Nephron (organoid): ENCODE measurements at regions not wholly inside any gene's neighbourhood (a gene's known extent, or its start where the extent isn't known, plus 50 kb on each side); places are given as distances from the start of the nearest gene placed in this dataset.

Source experiments
- H3K27ac Mint-ChIP-seq, 3 experiments: 2 replicates each; pipeline ENCODE4 v1.8.0; 2020; ENCODE audit warnings: mixed read lengths in 3 of 3, mild to moderate bottlenecking in 2 of 3, moderate library complexity in 1 of 3
- H3K27me3 Mint-ChIP-seq: 2 replicates; pipeline ENCODE4 v1.8.0; 2021; ENCODE audit warnings: low read depth, mild to moderate bottlenecking, moderate library complexity, mixed read lengths
- H3K36me3 Mint-ChIP-seq: 2 replicates; pipeline ENCODE4 v1.8.0; 2020; ENCODE audit warnings: low read depth, mixed read lengths
- H3K4me1 Mint-ChIP-seq: 2 replicates; pipeline ENCODE4 v1.8.0; 2020; ENCODE audit warnings: mixed read lengths
- H3K4me3 Mint-ChIP-seq, 3 experiments: 2 replicates each; pipeline ENCODE4 v1.8.0; 2020; ENCODE audit warnings: mild to moderate bottlenecking in 3 of 3, mixed read lengths in 3 of 3, moderate library complexity in 2 of 3
- H3K9me3 Mint-ChIP-seq: 2 replicates; pipeline ENCODE4 v1.8.0; 2020; ENCODE audit warnings: mixed read lengths
- CTCF ChIP-seq, 3 experiments: fragments of 200-600 bp; sonication (generic); IDR thresholded peaks; one replicate each; pipeline ENCODE4 v1.5.0; 2021; ENCODE audit warnings: antibody characterized with exemption in 3 of 3; ENCODE audit not compliant: unreplicated experiment in 3 of 3

GRCh38 chr18:37660658-37661057 is 95.1 kb upstream of the CELF4 start:
- no peak for TF ChIP-seq CTCF (IDR thresholded peaks at IDR 0.05; ENCODE audit: unreplicated experiment in 3 of 3)
- no peak overlapping the region for H3K27ac Mint-ChIP-seq
- H3K36me3 Mint-ChIP-seq = no peaks in the 10 kb centered on the region
- no peak overlapping the region for H3K4me3 Mint-ChIP-seq
- H3K27me3 Mint-ChIP-seq = no peaks in the 10 kb centered on the region
- peaks cover 5% of the 10 kb centered on the region for H3K4me1 Mint-ChIP-seq
- no peaks in the 10 kb centered on the region for H3K9me3 Mint-ChIP-seq

GRCh38 chr18:37659906-37660305 is 94.3 kb upstream of the CELF4 start:
- H3K27me3 Mint-ChIP-seq = no peaks in the 10 kb centered on the region
- H3K36me3 Mint-ChIP-seq = no peaks in the 10 kb centered on the region
- no peaks in the 10 kb centered on the region for H3K9me3 Mint-ChIP-seq
- no peak overlapping the region for H3K27ac Mint-ChIP-seq
- TF ChIP-seq CTCF (IDR thresholded peaks at IDR 0.05; ENCODE audit: unreplicated experiment in 3 of 3) = no peak
- peaks cover 5% of the 10 kb centered on the region for H3K4me1 Mint-ChIP-seq
- no peak overlapping the region for H3K4me3 Mint-ChIP-seq

- no peak for TF ChIP-seq CTCF (IDR thresholded peaks at IDR 0.05; ENCODE audit: unreplicated experiment in 3 of 3)
- no peaks in the 10 kb centered on the region for H3K36me3 Mint-ChIP-seq
- no peaks in the 10 kb centered on the region for H3K9me3 Mint-ChIP-seq
- H3K27me3 Mint-ChIP-seq = peaks cover 6% of the 10 kb centered on the region
- H3K27ac Mint-ChIP-seq = no peak overlapping the region
- H3K4me1 Mint-ChIP-seq = peaks cover 5% of the 10 kb centered on the region
- no peak overlapping the region for H3K4me3 Mint-ChIP-seq
These were observed 93.3 kb upstream of the CELF4 start for GRCh38 chr18:37658894-37659293.

GRCh38 chr18:37657493-37657892 is 91.9 kb upstream of the CELF4 start:
- peak overlapping the region in 2 of 3 experiments; percentile 64 to 74 for H3K27ac Mint-ChIP-seq
- H3K4me1 Mint-ChIP-seq = peaks cover 5% of the 10 kb centered on the region
- H3K9me3 Mint-ChIP-seq = no peaks in the 10 kb centered on the region
- H3K36me3 Mint-ChIP-seq = no peaks in the 10 kb centered on the region
- no peak for TF ChIP-seq CTCF (IDR thresholded peaks at IDR 0.05; ENCODE audit: unreplicated experiment in 3 of 3)
- peaks cover 12% of the 10 kb centered on the region for H3K27me3 Mint-ChIP-seq
- no peak overlapping the region for H3K4me3 Mint-ChIP-seq

- H3K36me3 Mint-ChIP-seq = no peaks in the 10 kb centered on the region
- H3K27ac Mint-ChIP-seq = no peak overlapping the region
- no peak for TF ChIP-seq CTCF (IDR thresholded peaks at IDR 0.05; ENCODE audit: unreplicated experiment in 3 of 3)
- peaks cover 12% of the 10 kb centered on the region for H3K27me3 Mint-ChIP-seq
- H3K4me1 Mint-ChIP-seq = peaks cover 5% of the 10 kb centered on the region
- no peak overlapping the region for H3K4me3 Mint-ChIP-seq
- H3K9me3 Mint-ChIP-seq = peaks cover 4% of the 10 kb centered on the region
These were observed 89.3 kb upstream of the CELF4 start for GRCh38 chr18:37654731-37655369.

- Mint-ChIP-seq H3K9me3 (peaks cover 7% of the 10 kb centered on the region), H3K36me3 (no peaks in the 10 kb centered on the region), H3K27me3 (peaks cover 12% of the 10 kb centered on the region), H3K27ac (no peak overlapping the region), H3K4me1 (peaks cover 5% of the 10 kb centered on the region), H3K4me3 (no peak overlapping the region)
- no peak for TF ChIP-seq CTCF (IDR thresholded peaks at IDR 0.05; ENCODE audit: unreplicated experiment in 3 of 3)
These were observed 88.4 kb upstream of the CELF4 start for GRCh38 chr18:37654034-37654433.
